MM.1S (cell line): ENCODE measurements at regions not wholly inside any gene's neighbourhood (a gene's known extent, or its start where the extent isn't known, plus 50 kb on each side); places are given as distances from the start of the nearest gene placed in this dataset.

Experiments used
- DNase-seq: peaks from one replicate; pipeline ENCODE4 v3.0.0-alpha.2; 2015
- H2AFZ ChIP-seq: fragments of 300-600 bp; sonication (generic); 2 replicates; pipeline ENCODE4 v1.6.0; 2016; ENCODE audit warnings: antibody characterized with exemption, low read length
- H3F3A ChIP-seq: fragments of 300-600 bp; sonication (generic); 2 replicates; pipeline ENCODE4 v1.6.1; 2016; ENCODE audit warnings: mild to moderate bottlenecking, antibody characterized with exemption, low read length, moderate library complexity, mixed read lengths; ENCODE audit not compliant: insufficient read depth
- H3K27ac ChIP-seq: fragments of 300-600 bp; sonication (generic); 2 replicates; pipeline ENCODE4 v1.5.1; 2016; ENCODE audit warnings: mild to moderate bottlenecking, low read length
- H3K27me3 ChIP-seq: fragments of 300-600 bp; sonication (generic); replicated peaks from 2 replicates; pipeline ENCODE4 v1.6.0; 2016; ENCODE audit warnings: low read length; ENCODE audit not compliant: insufficient read depth
- H3K36me3 ChIP-seq: fragments of 300-600 bp; sonication (generic); replicated peaks from 2 replicates; pipeline ENCODE4 v1.6.1; 2016; ENCODE audit warnings: mild to moderate bottlenecking, low read length, mixed read lengths; ENCODE audit not compliant: insufficient read depth
- H3K4me1 ChIP-seq: fragments of 300-600 bp; sonication (generic); 2 replicates; pipeline ENCODE4 v1.6.1; 2016; ENCODE audit warnings: low read length, mixed read lengths
- H3K4me2 ChIP-seq: fragments of 300-600 bp; sonication (generic); 2 replicates; pipeline ENCODE4 v1.6.0; 2016; ENCODE audit warnings: low read depth, low read length
- H3K4me3 ChIP-seq: fragments of 300-600 bp; sonication (generic); 2 replicates; pipeline ENCODE4 v1.5.1; 2016; ENCODE audit warnings: low read length, mixed read lengths
- H3K79me2 ChIP-seq: fragments of 300-600 bp; sonication (generic); 2 replicates; pipeline ENCODE4 v1.6.1; 2016; ENCODE audit warnings: mixed run types, low read length, mixed read lengths
- H3K9ac ChIP-seq: fragments of 300-600 bp; sonication (generic); 2 replicates; pipeline ENCODE4 v1.6.1; 2016; ENCODE audit warnings: low read length, mixed read lengths
- H3K9me2 ChIP-seq: fragments of 300-600 bp; sonication (generic); replicated peaks from 2 replicates; pipeline ENCODE4 v1.6.1; 2016; ENCODE audit warnings: mild to moderate bottlenecking, low read length, mixed read lengths; ENCODE audit not compliant: insufficient read depth
- H3K9me3 ChIP-seq: fragments of 300-600 bp; sonication (generic); replicated peaks from 2 replicates; pipeline ENCODE4 v1.6.1; 2016; ENCODE audit warnings: mild to moderate bottlenecking, low read length, mixed read lengths; ENCODE audit not compliant: insufficient read depth
- H4K20me1 ChIP-seq: fragments of 300-600 bp; sonication (generic); 2 replicates; pipeline ENCODE4 v1.6.1; 2016; ENCODE audit warnings: mild to moderate bottlenecking, low read length, moderate library complexity, mixed read lengths; ENCODE audit not compliant: insufficient read depth
- CTCF ChIP-seq: fragments of 300-600 bp; sonication (generic); IDR thresholded peaks from 2 replicates; pipeline ENCODE4 v1.5.1; 2016; ENCODE audit warnings: antibody characterized with exemption, low read length, mixed read lengths
- EZH2 ChIP-seq: fragments of 300-600 bp; sonication (generic); optimal IDR thresholded peaks from 2 replicates; pipeline ENCODE3; 2017; ENCODE audit warnings: low read depth, mild to moderate bottlenecking, antibody characterized with exemption, low read length, mixed read lengths
- EZH2phosphoT487 ChIP-seq: fragments of 300-600 bp; sonication (generic); IDR thresholded peaks from 2 replicates; pipeline ENCODE4 v1.6.1; 2018; ENCODE audit warnings: antibody characterized with exemption, low read length

GRCh38 chr10:10551596-10552301 is 465.9 kb upstream of the CELF2 start:
- TF ChIP-seq EZH2 (no peak), CTCF (no peak), EZH2phosphoT487 (no peak)
- DNase-seq = no peak
- Histone ChIP-seq H2AFZ (no peak overlapping the region), H3K27ac (no peak overlapping the region), H3K9ac (no peak overlapping the region), H3K36me3 (no peaks in the 10 kb centered on the region), H3K79me2 (no peaks in the 10 kb centered on the region), H3K4me3 (no peak overlapping the region), H3K9me2 (no peaks in the 10 kb centered on the region), H3K27me3 (no peaks in the 10 kb centered on the region), H3K4me1 (no peaks in the 10 kb centered on the region), H3K4me2 (no peak overlapping the region), H3F3A (no peaks in the 10 kb centered on the region), H3K9me3 (no peaks in the 10 kb centered on the region), H4K20me1 (no peaks in the 10 kb centered on the region)

- no peak for DNase-seq
- H3K36me3 ChIP-seq = no peaks in the 10 kb centered on the region
- no peak overlapping the region for H3K9ac ChIP-seq
- no peak overlapping the region for H2AFZ ChIP-seq
- no peaks in the 10 kb centered on the region for H3K4me1 ChIP-seq
- no peak overlapping the region for H3K4me3 ChIP-seq
- TF ChIP-seq CTCF (no peak), EZH2 (no peak), EZH2phosphoT487 (no peak)
- no peak overlapping the region for H3K4me2 ChIP-seq
- H3F3A ChIP-seq = no peaks in the 10 kb centered on the region
- no peaks in the 10 kb centered on the region for H3K27me3 ChIP-seq
- no peaks in the 10 kb centered on the region for H4K20me1 ChIP-seq
- H3K27ac ChIP-seq = no peak overlapping the region
- no peaks in the 10 kb centered on the region for H3K79me2 ChIP-seq
- no peaks in the 10 kb centered on the region for H3K9me2 ChIP-seq
- H3K9me3 ChIP-seq = no peaks in the 10 kb centered on the region
These were observed 464.7 kb upstream of the CELF2 start for GRCh38 chr10:10552948-10553347.

GRCh38 chr10:10564081-10564794 is 453.4 kb upstream of the CELF2 start:
- no peak overlapping the region for H3K27ac ChIP-seq
- H3K9me3 ChIP-seq = no peaks in the 10 kb centered on the region
- H3K4me1 ChIP-seq = no peaks in the 10 kb centered on the region
- TF ChIP-seq EZH2phosphoT487 = no peak
- no peak for TF ChIP-seq EZH2
- no peak for TF ChIP-seq CTCF
- H2AFZ ChIP-seq = no peak overlapping the region
- no peak overlapping the region for H3K9ac ChIP-seq
- no peaks in the 10 kb centered on the region for H3K36me3 ChIP-seq
- no peak overlapping the region for H3K4me2 ChIP-seq
- H4K20me1 ChIP-seq = no peaks in the 10 kb centered on the region
- no peaks in the 10 kb centered on the region for H3K9me2 ChIP-seq
- DNase-seq = no peak
- H3K4me3 ChIP-seq = no peak overlapping the region
- no peaks in the 10 kb centered on the region for H3F3A ChIP-seq
- H3K27me3 ChIP-seq = no peaks in the 10 kb centered on the region
- H3K79me2 ChIP-seq = no peaks in the 10 kb centered on the region
